ENCODE measurements at regions not wholly inside any gene's neighbourhood (a gene's known extent, or its start where the extent isn't known, plus 50 kb on each side); places are given as distances from the start of the nearest gene placed in this dataset.

- no peak for DNase-seq (ENCODE audit: extremely low read depth in 1 of 2, low read depth in 1 of 2)
Measured at GRCh38 chr2:16006537-16007166, 66.3 kb downstream of the MYCN start.

GRCh38 chr2:16005816-16006536, 65.6 kb downstream of the MYCN start:
- DNase-seq (ENCODE audit: extremely low read depth in 1 of 2, low read depth in 1 of 2): no peak

GRCh38 chr2:16005389-16005788, 65.0 kb downstream of the MYCN start:
- DNase-seq (ENCODE audit: extremely low read depth in 1 of 2, low read depth in 1 of 2): no peak

- no peak for DNase-seq (ENCODE audit: extremely low read depth in 1 of 2, low read depth in 1 of 2)
Measured at GRCh38 chr2:16003809-16004208, 63.5 kb downstream of the MYCN start.

GRCh38 chr2:16003152-16003551, 62.8 kb downstream of the MYCN start:
- no peak for DNase-seq (ENCODE audit: extremely low read depth in 1 of 2, low read depth in 1 of 2)

- no peak for DNase-seq (ENCODE audit: extremely low read depth in 1 of 2, low read depth in 1 of 2)
Measured at GRCh38 chr2:16002575-16002974, 62.2 kb downstream of the MYCN start.

GRCh38 chr2:16002144-16002543, 61.8 kb downstream of the MYCN start:
- DNase-seq (ENCODE audit: extremely low read depth in 1 of 2, low read depth in 1 of 2): no peak

GRCh38 chr2:16000642-16001041, 60.3 kb downstream of the MYCN start:
- DNase-seq (ENCODE audit: extremely low read depth in 1 of 2, low read depth in 1 of 2): no peak

- no peak for DNase-seq (ENCODE audit: extremely low read depth in 1 of 2, low read depth in 1 of 2)
Measured at GRCh38 chr2:15999596-16000469, 59.5 kb downstream of the MYCN start.

- DNase-seq (ENCODE audit: extremely low read depth in 1 of 2, low read depth in 1 of 2): no peak
Measured at GRCh38 chr2:15997728-15998280, 57.5 kb downstream of the MYCN start.

GRCh38 chr2:15996536-15997423, 56.4 kb downstream of the MYCN start:
- DNase-seq (ENCODE audit: extremely low read depth in 1 of 2, low read depth in 1 of 2): no peak

All from stimulated activated CD8-positive, alpha-beta memory T cell treated with anti-CD3 and anti-CD28 coated beads, Interleukin-7, amount 100 ng/mL, for 48 hours (primary cell).